ENCODE measurements at regions not wholly inside any gene's neighbourhood (a gene's known extent, or its start where the extent isn't known, plus 50 kb on each side); places are given as distances from the start of the nearest gene placed in this dataset.
A peak's percentile ranks its signal among the peaks of the same experiment; 100 is the strongest.

- H3K4me3 ChIP-seq = no peak overlapping the region
- H3K9me3 Mint-ChIP-seq = peaks cover 2% of the 10 kb centered on the region
- DNase-seq (ENCODE audit: low spot score) = no peak
- H3K4me1 Mint-ChIP-seq = no peaks in the 10 kb centered on the region
- H3K27me3 Mint-ChIP-seq (ENCODE audit: insufficient read depth, low read depth) = peaks cover 8% of the 10 kb centered on the region
- H3K27ac Mint-ChIP-seq = no peak overlapping the region
- no peaks in the 10 kb centered on the region for H3K27me3 ChIP-seq
- no peaks in the 10 kb centered on the region for H3F3A ChIP-seq (ENCODE audit: low read depth)
- no peak overlapping the region for H3K9ac ChIP-seq
- no peak for TF ChIP-seq EZH2 (IDR thresholded peaks at IDR 0.05)
- no peak for TF ChIP-seq EZH2phosphoT487 (IDR thresholded peaks at IDR 0.05)
- TF ChIP-seq CTCF (IDR thresholded peaks at IDR 0.05) = no peak
- no peaks in the 10 kb centered on the region for H3K36me3 ChIP-seq
- no peaks in the 10 kb centered on the region for H4K20me1 ChIP-seq (ENCODE audit: low read depth)
- no peaks in the 10 kb centered on the region for H3K4me1 ChIP-seq
- no peaks in the 10 kb centered on the region for H3K36me3 Mint-ChIP-seq
- no peak overlapping the region for H3K27ac ChIP-seq
- H2AFZ ChIP-seq (replicated peaks) = no peak overlapping the region
- H3K9me3 ChIP-seq (ENCODE audit: low read depth) = no peaks in the 10 kb centered on the region
- H3K4me2 ChIP-seq = no peak overlapping the region
- no peak overlapping the region for H3K4me3 Mint-ChIP-seq
- no peaks in the 10 kb centered on the region for H3K79me2 ChIP-seq (ENCODE audit: low read depth)
Observed at GRCh38 chr11:116618461-116618860, 154.3 kb downstream of the BUD13 start.

GRCh38 chr11:116615211-116615865 lies 157.4 kb downstream of the BUD13 start:
- Histone ChIP-seq H3K36me3 (no peaks in the 10 kb centered on the region), H3K27ac (no peak overlapping the region), H3K9me3 (ENCODE audit: low read depth) (no peaks in the 10 kb centered on the region), H2AFZ (replicated peaks) (no peak overlapping the region), H3K9ac (no peak overlapping the region), H3K4me2 (no peak overlapping the region), H3K4me1 (no peaks in the 10 kb centered on the region), H3K79me2 (ENCODE audit: low read depth) (no peaks in the 10 kb centered on the region), H3K4me3 (no peak overlapping the region), H4K20me1 (ENCODE audit: low read depth) (no peaks in the 10 kb centered on the region), H3K27me3 (no peaks in the 10 kb centered on the region), H3F3A (ENCODE audit: low read depth) (no peaks in the 10 kb centered on the region)
- no peaks in the 10 kb centered on the region for H3K36me3 Mint-ChIP-seq
- H3K4me3 Mint-ChIP-seq = no peak overlapping the region
- TF ChIP-seq EZH2 (IDR thresholded peaks at IDR 0.05) (no peak), CTCF (IDR thresholded peaks at IDR 0.05) (peak; percentile 18), EZH2phosphoT487 (IDR thresholded peaks at IDR 0.05) (no peak)
- peaks cover 10% of the 10 kb centered on the region for H3K27me3 Mint-ChIP-seq (ENCODE audit: insufficient read depth, low read depth)
- no peak overlapping the region for H3K27ac Mint-ChIP-seq
- no peak for DNase-seq (ENCODE audit: low spot score)
- H3K9me3 Mint-ChIP-seq = peaks cover 2% of the 10 kb centered on the region
- H3K4me1 Mint-ChIP-seq = no peaks in the 10 kb centered on the region

- Mint-ChIP-seq H3K36me3 (no peaks in the 10 kb centered on the region), H3K27me3 (ENCODE audit: insufficient read depth, low read depth) (peaks cover 10% of the 10 kb centered on the region), H3K4me1 (no peaks in the 10 kb centered on the region), H3K9me3 (peaks cover 2% of the 10 kb centered on the region), H3K27ac (no peak overlapping the region), H3K4me3 (no peak overlapping the region)
- Histone ChIP-seq H3K4me3 (no peak overlapping the region), H3K9me3 (ENCODE audit: low read depth) (no peaks in the 10 kb centered on the region), H3F3A (ENCODE audit: low read depth) (no peaks in the 10 kb centered on the region), H3K4me2 (no peak overlapping the region), H4K20me1 (ENCODE audit: low read depth) (no peaks in the 10 kb centered on the region), H3K4me1 (no peaks in the 10 kb centered on the region), H2AFZ (replicated peaks) (no peak overlapping the region), H3K27me3 (no peaks in the 10 kb centered on the region), H3K27ac (no peak overlapping the region), H3K36me3 (no peaks in the 10 kb centered on the region), H3K9ac (no peak overlapping the region), H3K79me2 (ENCODE audit: low read depth) (no peaks in the 10 kb centered on the region)
- no peak for DNase-seq (ENCODE audit: low spot score)
- TF ChIP-seq EZH2phosphoT487 (IDR thresholded peaks at IDR 0.05) (no peak), CTCF (IDR thresholded peaks at IDR 0.05) (no peak), EZH2 (IDR thresholded peaks at IDR 0.05) (no peak)
Observed at GRCh38 chr11:116614306-116615210, 158.2 kb downstream of the BUD13 start.
